IMR-90 (cell line): ENCODE measurements at regions not wholly inside any gene's neighbourhood (a gene's known extent, or its start where the extent isn't known, plus 50 kb on each side); places are given as distances from the start of the nearest gene placed in this dataset.
"Not testable (repeated sequence)": the region's sequence is repeated elsewhere in the genome, so short reads cannot be mapped to it uniquely, and the experiment has no call there.

ENCODE experiments used
- BHLHE40 ChIP-seq: fragments of 150-350 bp; IDR thresholded peaks from 2 replicates; pipeline ENCODE4 v1.6.1; 2016; ENCODE audit warnings: mild to moderate bottlenecking, low read depth, low read length
- FOS ChIP-seq: fragments of 150-350 bp; IDR thresholded peaks from 2 replicates; pipeline ENCODE4 v1.6.1; 2016; ENCODE audit warnings: low read depth, low read length
- MAZ ChIP-seq: IDR thresholded peaks from 2 replicates; pipeline ENCODE4 v1.6.1; 2012; ENCODE audit warnings: low read depth, mild to moderate bottlenecking, low read length, improper control_type of control experiment, moderate library complexity, borderline replicate concordance
- MXI1 ChIP-seq: IDR thresholded peaks from 2 replicates; pipeline ENCODE4 v1.6.1; 2012; ENCODE audit warnings: low read depth, mild to moderate bottlenecking, low read length, moderate library complexity, borderline replicate concordance
- POLR2A ChIP-seq: IDR thresholded peaks from 2 replicates; pipeline ENCODE4 v1.6.1; 2012; ENCODE audit warnings: mild to moderate bottlenecking, low read depth, low read length
- RAD21 ChIP-seq: IDR thresholded peaks from 2 replicates; pipeline ENCODE4 v1.6.1; 2012; ENCODE audit warnings: low read length, improper control_type of control experiment
- RFX5 ChIP-seq: IDR thresholded peaks from 2 replicates; pipeline ENCODE4 v1.8.0; 2012; ENCODE audit warnings: low read depth, mild to moderate bottlenecking, low read length, moderate library complexity
- SMC3 ChIP-seq: fragments of 150-350 bp; IDR thresholded peaks from 2 replicates; pipeline ENCODE4 v1.6.1; 2016; ENCODE audit warnings: low read depth, mild to moderate bottlenecking, antibody characterized with exemption, low read length, moderate library complexity
- TF ChIP-seq, protein P1 (sequence below): fragments of 150-350 bp; IDR thresholded peaks from 2 replicates; pipeline ENCODE4 v1.6.1; 2016; ENCODE audit warnings: low read depth, mild to moderate bottlenecking, low read length, moderate library complexity, borderline replicate concordance
- TF ChIP-seq, protein P2 (sequence below): conservative IDR thresholded peaks from 2 replicates; pipeline ENCODE4 v1.5.1; 2012; ENCODE audit warnings: mild to moderate bottlenecking, low read depth, low read length, improper control_type of control experiment
- TF ChIP-seq, protein P3 (sequence below): fragments of 150-350 bp; IDR thresholded peaks from 2 replicates; pipeline ENCODE4 v1.6.1; 2017; ENCODE audit warnings: mild to moderate bottlenecking, antibody characterized with exemption, low read length, low read depth

DNA sequence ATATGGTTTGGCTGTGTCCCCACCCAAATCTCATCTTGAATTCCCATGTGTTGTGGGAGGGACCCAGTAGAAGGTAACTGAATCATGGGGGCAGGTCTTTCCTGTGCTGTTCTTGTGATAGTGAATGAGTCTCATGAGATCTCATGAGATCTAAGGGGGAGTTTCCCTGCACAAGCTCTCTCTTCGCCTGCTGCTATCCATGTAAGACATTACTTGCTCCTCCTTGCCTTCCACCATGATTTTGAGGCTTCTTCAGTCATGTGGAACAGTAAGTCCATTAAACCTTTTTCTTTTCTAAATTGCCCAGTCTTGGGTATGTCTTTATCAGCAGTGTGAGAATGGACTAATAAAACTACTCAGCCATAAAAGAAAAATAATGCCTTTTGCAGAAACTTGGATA lies 80.8 kb upstream of the SERPINE2 start:
- TF ChIP-seq RFX5, POLR2A, FOS, RAD21, MAZ, SMC3, MXI1, BHLHE40: not testable (repeated sequence)
- TF ChIP-seq, protein P1, sequence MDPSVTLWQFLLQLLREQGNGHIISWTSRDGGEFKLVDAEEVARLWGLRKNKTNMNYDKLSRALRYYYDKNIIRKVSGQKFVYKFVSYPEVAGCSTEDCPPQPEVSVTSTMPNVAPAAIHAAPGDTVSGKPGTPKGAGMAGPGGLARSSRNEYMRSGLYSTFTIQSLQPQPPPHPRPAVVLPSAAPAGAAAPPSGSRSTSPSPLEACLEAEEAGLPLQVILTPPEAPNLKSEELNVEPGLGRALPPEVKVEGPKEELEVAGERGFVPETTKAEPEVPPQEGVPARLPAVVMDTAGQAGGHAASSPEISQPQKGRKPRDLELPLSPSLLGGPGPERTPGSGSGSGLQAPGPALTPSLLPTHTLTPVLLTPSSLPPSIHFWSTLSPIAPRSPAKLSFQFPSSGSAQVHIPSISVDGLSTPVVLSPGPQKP, result not testable (repeated sequence)
- TF ChIP-seq, protein P2, sequence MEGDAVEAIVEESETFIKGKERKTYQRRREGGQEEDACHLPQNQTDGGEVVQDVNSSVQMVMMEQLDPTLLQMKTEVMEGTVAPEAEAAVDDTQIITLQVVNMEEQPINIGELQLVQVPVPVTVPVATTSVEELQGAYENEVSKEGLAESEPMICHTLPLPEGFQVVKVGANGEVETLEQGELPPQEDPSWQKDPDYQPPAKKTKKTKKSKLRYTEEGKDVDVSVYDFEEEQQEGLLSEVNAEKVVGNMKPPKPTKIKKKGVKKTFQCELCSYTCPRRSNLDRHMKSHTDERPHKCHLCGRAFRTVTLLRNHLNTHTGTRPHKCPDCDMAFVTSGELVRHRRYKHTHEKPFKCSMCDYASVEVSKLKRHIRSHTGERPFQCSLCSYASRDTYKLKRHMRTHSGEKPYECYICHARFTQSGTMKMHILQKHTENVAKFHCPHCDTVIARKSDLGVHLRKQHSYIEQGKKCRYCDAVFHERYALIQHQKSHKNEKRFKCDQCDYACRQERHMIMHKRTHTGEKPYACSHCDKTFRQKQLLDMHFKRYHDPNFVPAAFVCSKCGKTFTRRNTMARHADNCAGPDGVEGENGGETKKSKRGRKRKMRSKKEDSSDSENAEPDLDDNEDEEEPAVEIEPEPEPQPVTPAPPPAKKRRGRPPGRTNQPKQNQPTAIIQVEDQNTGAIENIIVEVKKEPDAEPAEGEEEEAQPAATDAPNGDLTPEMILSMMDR, result not testable (repeated sequence)
- TF ChIP-seq, protein P3, sequence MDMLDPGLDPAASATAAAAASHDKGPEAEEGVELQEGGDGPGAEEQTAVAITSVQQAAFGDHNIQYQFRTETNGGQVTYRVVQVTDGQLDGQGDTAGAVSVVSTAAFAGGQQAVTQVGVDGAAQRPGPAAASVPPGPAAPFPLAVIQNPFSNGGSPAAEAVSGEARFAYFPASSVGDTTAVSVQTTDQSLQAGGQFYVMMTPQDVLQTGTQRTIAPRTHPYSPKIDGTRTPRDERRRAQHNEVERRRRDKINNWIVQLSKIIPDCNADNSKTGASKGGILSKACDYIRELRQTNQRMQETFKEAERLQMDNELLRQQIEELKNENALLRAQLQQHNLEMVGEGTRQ, result not testable (repeated sequence)
